A549 (cell line): ENCODE measurements at regions not wholly inside any gene's neighbourhood (a gene's known extent, or its start where the extent isn't known, plus 50 kb on each side); places are given as distances from the start of the nearest gene placed in this dataset.

ENCODE experiments used
- ATAC-seq, 2 experiments: fragments of 200-7000 bp in 1 of 2; fragments of >200 bp in 1 of 2; cut with Nextera tagmentation in 1 of 2; cut with Tn5 transposase in 1 of 2; 3 replicates each; pipeline versions ENCODE4 v1.8.0 to v1.9.1; 2018 to 2020; ENCODE audit warnings: mild to moderate bottlenecking in 1 of 2, moderate library complexity in 1 of 2
- CTCF ChIA-PET: fragments of 300-600 bp; sonication (Branson Sonifier 250); formaldehyde crosslinking; extraction: SDS; loops from one replicate; lab custom pipeline; 2021; ENCODE audit warnings: antibody characterized with exemption, inconsistent platforms; lab: Yijun Ruan, JAX
- POLR2A ChIA-PET: fragments of 350-600 bp; formaldehyde crosslinking; extraction: SDS; loops from one replicate; lab custom pipeline; 2021; ENCODE audit warnings: antibody characterized with exemption, inconsistent platforms; lab: Yijun Ruan, JAX
- DNase-seq, 2 experiments: peaks; one replicate each; pipeline versions ENCODE4 v3.0.0 to v3.0.0-alpha.2; 2011 to 2016; ENCODE audit warnings: low read depth in 1 of 2, low spot score in 1 of 2
- FAIRE-seq: peaks from 2 replicates; lab custom pipeline; 2011; peaks lifted over from hg19 to GRCh38; lab: Jason Lieb, UNC
- H3K27ac ChIP-seq, 2 experiments: fragments of >200 bp; sonication (Bioruptor Twin); formaldehyde crosslinking; 3 replicates each; pipeline ENCODE4 v1.5.1; 2016 to 2017
- H3K4me1 ChIP-seq: fragments of >200 bp; sonication (Bioruptor Twin); formaldehyde crosslinking; 3 replicates; pipeline ENCODE4 v1.6.1; 2016
- H3K4me2 ChIP-seq: fragments of >200 bp; sonication (Bioruptor Twin); formaldehyde crosslinking; 3 replicates; pipeline ENCODE4 v1.6.1; 2016
- H3K4me3 ChIP-seq: fragments of >200 bp; sonication (Bioruptor Twin); formaldehyde crosslinking; 3 replicates; pipeline ENCODE4 v1.5.1; 2016
- H3K9me3 ChIP-seq: fragments of >200 bp; sonication (Bioruptor Twin); formaldehyde crosslinking; 3 replicates; pipeline ENCODE4 v1.6.1; 2016
- BHLHE40 ChIP-seq: IDR thresholded peaks from 2 replicates; pipeline ENCODE4 v1.6.1; 2012; ENCODE audit warnings: low read depth, low read length, inconsistent platforms
- CBX2 ChIP-seq: fragments of 200-600 bp; sonication (generic); IDR thresholded peaks from 2 replicates; pipeline ENCODE4 v1.6.1; 2016; ENCODE audit warnings: low read depth, mild to moderate bottlenecking, borderline replicate concordance
- CEBPB ChIP-seq, 2 experiments: fragments of >200 bp in 1 of 2; sonication (Bioruptor Twin) in 1 of 2; formaldehyde crosslinking in 1 of 2; IDR thresholded peaks; 2 replicates each; pipeline ENCODE4 v1.6.1; 2012 to 2016
- EHF ChIP-seq: fragments of 250-450 bp; sonication (Bioruptor Pico); IDR thresholded peaks from 2 replicates; pipeline ENCODE4 v1.5.0; 2020; ENCODE audit warnings: mild to moderate bottlenecking
- ELK1 ChIP-seq: fragments of 150-350 bp; IDR thresholded peaks from 2 replicates; pipeline ENCODE4 v1.6.1; 2014; ENCODE audit warnings: low read depth, mild to moderate bottlenecking, low read length
- FOXS1 ChIP-seq: fragments of 250-450 bp; sonication (Bioruptor Pico); IDR thresholded peaks from 2 replicates; pipeline ENCODE4 v1.5.0; 2020; ENCODE audit warnings: mild to moderate bottlenecking, moderate library complexity
- GATA3 ChIP-seq: IDR thresholded peaks from 2 replicates; pipeline ENCODE4 v1.6.1; 2012; ENCODE audit warnings: borderline replicate concordance
- HMGXB4 ChIP-seq: fragments of 250-450 bp; sonication (Bioruptor Pico); IDR thresholded peaks from 2 replicates; pipeline ENCODE4 v1.5.0; 2021; ENCODE audit warnings: mild to moderate bottlenecking, moderate library complexity, borderline replicate concordance
- HOXB13 ChIP-seq: fragments of 250-450 bp; sonication (Bioruptor Pico); IDR thresholded peaks from 2 replicates; pipeline ENCODE4 v1.5.0; 2020; ENCODE audit warnings: low read depth, mild to moderate bottlenecking, moderate library complexity
- JUN ChIP-seq, 2 experiments: fragments of >200 bp; sonication (Bioruptor Twin); formaldehyde crosslinking; IDR thresholded peaks; 2 replicates in 1 of 2; 3 replicates in 1 of 2; pipeline ENCODE4 v1.6.1; 2016 to 2017
- KDM5A ChIP-seq: fragments of 200-600 bp; sonication (generic); IDR thresholded peaks from 2 replicates; pipeline ENCODE4 v1.6.1; 2016; ENCODE audit warnings: antibody characterized with exemption, mild to moderate bottlenecking
- NFE2L2 ChIP-seq: fragments of 150-350 bp; conservative IDR thresholded peaks from 2 replicates; pipeline ENCODE4 v1.6.1; 2014; ENCODE audit warnings: low read length
- NPAS2 ChIP-seq: fragments of 250-450 bp; sonication (Bioruptor Pico); IDR thresholded peaks from 2 replicates; pipeline ENCODE4 v1.8.0; 2022; ENCODE audit warnings: mild to moderate bottlenecking, moderate library complexity, borderline replicate concordance
- POLR2AphosphoS2 ChIP-seq: conservative IDR thresholded peaks from 2 replicates; pipeline ENCODE4 v1.6.1; 2012; ENCODE audit warnings: low read length, improper control_type of control experiment, inconsistent platforms
- RARB ChIP-seq: fragments of 250-450 bp; sonication (Bioruptor Pico); IDR thresholded peaks from 2 replicates; pipeline ENCODE4 v1.8.0; 2021; ENCODE audit warnings: mild to moderate bottlenecking, moderate library complexity
- REST ChIP-seq: fragments of 200-600 bp; sonication (generic); IDR thresholded peaks from 2 replicates; pipeline ENCODE4 v1.6.1; 2016; ENCODE audit warnings: antibody characterized with exemption, mild to moderate bottlenecking, moderate library complexity
- SREBF2 ChIP-seq: fragments of 450-650 bp; IDR thresholded peaks from 2 replicates; pipeline ENCODE4 v1.6.1; 2014; ENCODE audit warnings: mild to moderate bottlenecking, moderate library complexity
- TP53 ChIP-seq: fragments of 250-450 bp; sonication (Bioruptor Pico); IDR thresholded peaks from 2 replicates; pipeline ENCODE4 v1.5.0; 2021; ENCODE audit warnings: mild to moderate bottlenecking, moderate library complexity
- ZSCAN20 ChIP-seq: fragments of 250-450 bp; sonication (Bioruptor Pico); IDR thresholded peaks from 2 replicates; pipeline ENCODE4 v1.8.0; 2022; ENCODE audit warnings: mild to moderate bottlenecking, moderate library complexity
- WGBS: methylation state at CpG from one replicate; pipeline ENCODE4 v1.1.6; 2017; ENCODE audit errors: missing lambda C conversion rate; 5-methylcytosine and 5-hydroxymethylcytosine counted together
- TF ChIP-seq, protein P1 (sequence below): IDR thresholded peaks from 2 replicates; pipeline ENCODE4 v1.6.1; 2012

- TF ChIP-seq NFE2L2 = no peak
- H3K27ac ChIP-seq = no peak overlapping the region
- no peaks in the 10 kb centered on the region for H3K4me1 ChIP-seq
- H3K4me3 ChIP-seq = no peak overlapping the region
- ChIA-PET POLR2A (no interaction called here), CTCF (interaction anchor here (0.9 to 1.6 kb wide), 2 partner anchors 13 to 14 kb away, joined by 3 read pairs; no protein-coding TSS in a partner anchor)
- DNase-seq = no peak
- no peaks in the 10 kb centered on the region for H3K9me3 ChIP-seq
- FAIRE-seq = no peak
- no peak for ATAC-seq
- 65% methylated on average over 12 of the region's 12 CpGs for WGBS
- H3K4me2 ChIP-seq = no peak overlapping the region
Observed at GRCh38 chr3:182697345-182697919, 95.9 kb upstream of the ATP11B start.

- no peak for DNase-seq
- FAIRE-seq = no peak
- POLR2A ChIA-PET = no interaction called here
- Histone ChIP-seq H3K27ac (no peak overlapping the region), H3K4me2 (no peak overlapping the region), H3K9me3 (no peaks in the 10 kb centered on the region), H3K4me1 (no peaks in the 10 kb centered on the region), H3K4me3 (no peak overlapping the region)
- no peak for TF ChIP-seq NFE2L2
- no peak for TF ChIP-seq HMGXB4 (CRISPR knock-in tag)
- TF ChIP-seq ELK1 = no peak
- no peak for TF ChIP-seq KDM5A
- no peak for TF ChIP-seq SREBF2
- no peak for TF ChIP-seq BHLHE40
- WGBS = 88% methylated on average over 2 of the region's 2 CpGs
- ATAC-seq = no peak
- CTCF ChIA-PET = interaction anchor here (1.4 kb wide), 1 partner anchor 16 kb away, joined by 3 read pairs; no protein-coding TSS in a partner anchor
Observed at GRCh38 chr3:182698078-182698477, 95.2 kb upstream of the ATP11B start.

GRCh38 chr3:182699550-182700170 lies 93.6 kb upstream of the ATP11B start:
- Histone ChIP-seq H3K4me3 (no peak overlapping the region), H3K4me1 (no peaks in the 10 kb centered on the region), H3K4me2 (no peak overlapping the region), H3K27ac (no peak overlapping the region), H3K9me3 (no peaks in the 10 kb centered on the region)
- WGBS = 45% methylated on average over 2 of the region's 2 CpGs
- POLR2A ChIA-PET = no interaction called here
- TF ChIP-seq CBX2 (no peak), EHF (CRISPR knock-in tag) (no peak), HOXB13 (CRISPR knock-in tag) (no peak), NPAS2 (CRISPR knock-in tag) (no peak), ZSCAN20 (CRISPR knock-in tag) (no peak), POLR2AphosphoS2 (no peak), TP53 (CRISPR knock-in tag) (no peak), JUN (IDR thresholded peaks at IDR 0.05) (no peak), CEBPB (IDR thresholded peaks at IDR 0.05) (no peak), REST (no peak), GATA3 (no peak), RARB (no peak), FOXS1 (no peak)
- TF ChIP-seq, protein P1, sequence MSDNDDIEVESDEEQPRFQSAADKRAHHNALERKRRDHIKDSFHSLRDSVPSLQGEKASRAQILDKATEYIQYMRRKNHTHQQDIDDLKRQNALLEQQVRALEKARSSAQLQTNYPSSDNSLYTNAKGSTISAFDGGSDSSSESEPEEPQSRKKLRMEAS = no peak
- no peak for DNase-seq
- CTCF ChIA-PET = interaction anchor here (0.6 to 1.0 kb wide), 3 partner anchors 13 to 265 kb away, joined by 3 read pairs; no protein-coding TSS in a partner anchor
- FAIRE-seq = no peak
- no peak for ATAC-seq
